AG09309 (cell line): ENCODE measurements at regions not wholly inside any gene's neighbourhood (a gene's known extent, or its start where the extent isn't known, plus 50 kb on each side); places are given as distances from the start of the nearest gene placed in this dataset.

Source experiments
- DNase-seq: peaks from one replicate; pipeline ENCODE4 v3.0.0-alpha.2; 2010; ENCODE audit warnings: low read depth
- H3K4me3 ChIP-seq: 2 replicates; pipeline ENCODE4 v1.5.1; 2011; ENCODE audit warnings: mild to moderate bottlenecking, low read depth, low read length, moderate library complexity; ENCODE audit not compliant: control insufficient read depth
- CTCF ChIP-seq: IDR thresholded peaks from 2 replicates; pipeline ENCODE4 v1.5.1; 2011; ENCODE audit warnings: mild to moderate bottlenecking, low read depth, low read length, inconsistent platforms; ENCODE audit not compliant: insufficient read depth, control insufficient read depth; ENCODE audit errors: missing control alignments

GRCh38 chr6:40195428-40196134 is 261.3 kb upstream of the MOCS1 start:
- H3K4me3 ChIP-seq: no peak overlapping the region
- no peak for DNase-seq
- no peak for TF ChIP-seq CTCF

GRCh38 chr6:40194447-40195170 is 260.3 kb upstream of the MOCS1 start:
- no peak for DNase-seq
- no peak for TF ChIP-seq CTCF
- H3K4me3 ChIP-seq: no peak overlapping the region

- H3K4me3 ChIP-seq: no peak overlapping the region
- no peak for DNase-seq
- TF ChIP-seq CTCF: no peak
These were observed 258.3 kb upstream of the MOCS1 start for GRCh38 chr6:40192516-40192915.

GRCh38 chr6:40188931-40189330 is 254.7 kb upstream of the MOCS1 start:
- no peak for TF ChIP-seq CTCF
- H3K4me3 ChIP-seq: no peak overlapping the region
- DNase-seq: no peak

- H3K4me3 ChIP-seq: no peak overlapping the region
- no peak for DNase-seq
- no peak for TF ChIP-seq CTCF
These were observed 253.4 kb upstream of the MOCS1 start for GRCh38 chr6:40187535-40188144.

GRCh38 chr6:40185486-40185885 is 251.2 kb upstream of the MOCS1 start:
- no peak for TF ChIP-seq CTCF
- DNase-seq: no peak
- H3K4me3 ChIP-seq: no peak overlapping the region
